Ovary (tissue), 3 donors: ENCODE measurements at regions not wholly inside any gene's neighbourhood (a gene's known extent, or its start where the extent isn't known, plus 50 kb on each side); places are given as distances from the start of the nearest gene placed in this dataset.

Experiments used
- CTCF ChIP-seq, 3 donors: fragments of 450-650 bp in 2 of 3; fragments of 200-600 bp in 1 of 3; IDR thresholded peaks; one replicate each; pipeline versions ENCODE4 v1.5.1 to v1.8.0; 2016 to 2022; ENCODE audit warnings: antibody characterized with exemption in 3 of 3, mild to moderate bottlenecking in 1 of 3
- EP300 ChIP-seq: sonication (generic); formaldehyde crosslinking; IDR thresholded peaks from one replicate; pipeline ENCODE4 v1.6.1; 2017; ENCODE audit warnings: antibody characterized with exemption
- POLR2A ChIP-seq: fragments of 450-650 bp; IDR thresholded peaks from one replicate; pipeline ENCODE4 v1.6.1; 2017; ENCODE audit warnings: antibody characterized with exemption, mild to moderate bottlenecking, moderate library complexity
- donor health status: DM: no; HTN: no; CAD: no.

- TF ChIP-seq CTCF (IDR thresholded peaks at IDR 0.05), result no peak
- no peak for TF ChIP-seq POLR2A
- TF ChIP-seq EP300, result no peak
Observed at GRCh38 chr13:81848291-81848690, 1507.4 kb upstream of the SPRY2 start.
